HG02763 (cell line): ENCODE measurements at regions not wholly inside any gene's neighbourhood (a gene's known extent, or its start where the extent isn't known, plus 50 kb on each side); places are given as distances from the start of the nearest gene placed in this dataset.
"Not testable (repeated sequence)": the region's sequence is repeated elsewhere in the genome, so short reads cannot be mapped to it uniquely, and the experiment has no call there.

ENCODE experiments used
- ATAC-seq: cut with Tn5 transposase; IDR thresholded peaks from one replicate; pipeline ENCODE4 v1.9.1; 2021; ENCODE audit warnings: mild to moderate bottlenecking, moderate library complexity; ENCODE audit not compliant: unreplicated experiment

DNA sequence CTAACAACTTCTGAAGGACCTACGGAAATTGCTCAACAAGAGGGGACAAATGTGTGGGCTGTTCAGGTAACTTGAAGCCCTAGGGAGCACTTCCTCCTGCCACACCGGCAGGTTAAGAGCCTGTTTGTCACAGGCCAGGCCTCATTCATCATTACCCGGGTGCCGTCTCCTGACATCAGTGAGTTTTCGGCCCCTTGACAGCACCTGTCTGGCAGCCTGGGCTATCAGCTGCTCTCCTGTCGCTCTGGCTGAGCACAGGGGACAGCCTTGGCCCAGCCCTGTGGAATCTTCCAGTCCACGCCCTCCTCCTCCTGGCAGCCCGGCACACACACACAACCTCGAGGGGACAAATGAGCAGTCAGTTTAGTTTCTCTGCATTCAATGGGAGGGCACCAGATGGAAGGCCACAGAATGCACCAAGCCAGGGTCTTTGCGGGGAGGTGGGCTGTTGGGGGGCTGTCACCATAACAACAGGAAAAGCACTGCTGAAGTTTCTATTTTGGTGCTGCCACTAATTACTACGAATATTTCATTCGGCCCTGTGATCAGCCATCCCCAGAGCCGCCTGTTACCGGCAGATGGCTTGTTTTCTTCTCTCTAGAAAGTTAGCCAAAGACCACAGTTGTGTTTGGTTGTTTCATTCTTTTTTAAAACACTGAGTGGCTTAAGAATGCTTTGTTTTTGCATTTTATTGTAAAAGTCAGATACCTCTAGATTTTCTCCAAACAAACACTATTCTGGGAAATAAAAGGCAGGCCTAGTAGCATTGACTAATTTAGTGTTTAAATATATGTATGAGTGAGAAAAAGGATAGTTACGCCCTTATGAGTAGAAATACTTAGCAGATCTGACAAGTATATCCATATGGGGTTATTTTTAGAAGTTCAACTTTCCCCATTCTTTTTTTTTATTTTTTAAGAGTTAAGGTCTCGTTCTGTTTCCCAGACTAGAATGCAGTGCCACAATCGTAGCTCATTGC lies 189.9 kb upstream of the NDUFV2 start:
- peak; percentile 67 for ATAC-seq

DNA sequence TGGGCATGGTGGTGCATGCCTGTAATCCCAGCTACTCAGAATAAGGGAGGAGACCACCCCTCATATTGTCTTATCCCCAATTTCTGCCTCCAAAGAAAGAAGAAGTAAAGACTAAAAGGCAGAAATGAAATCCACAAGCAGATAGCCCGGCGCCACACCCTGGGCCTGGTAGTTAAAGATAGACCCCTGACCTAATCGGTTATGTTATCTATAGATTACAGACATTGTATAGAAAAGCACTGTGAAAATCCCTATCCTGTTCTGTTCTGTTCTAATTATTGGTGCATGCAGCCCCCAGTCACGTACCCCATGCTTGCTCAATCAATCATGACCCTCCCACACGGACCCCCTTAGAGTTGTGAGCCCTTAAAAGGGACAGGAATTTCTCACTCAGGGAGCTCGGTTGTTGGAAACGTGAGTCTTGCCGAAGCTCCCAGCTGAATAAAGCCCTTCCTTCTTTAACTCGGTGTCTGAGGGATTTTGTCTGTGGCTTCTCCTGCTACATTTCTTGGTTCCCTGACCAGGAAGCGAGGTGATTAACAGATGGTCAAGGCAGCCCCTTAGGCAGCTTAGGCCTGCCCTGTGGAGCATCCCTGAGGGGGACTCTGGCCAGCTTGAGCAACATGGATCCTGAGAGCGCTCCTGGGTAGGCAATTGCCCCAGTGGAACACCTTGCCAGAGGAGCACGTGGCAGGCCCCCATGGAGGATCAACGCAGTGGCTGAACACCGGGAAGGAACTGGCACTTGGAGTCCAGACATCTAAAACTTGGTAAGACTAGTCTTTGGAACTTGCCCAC lies 188.7 kb upstream of the NDUFV2 start:
- ATAC-seq, result not testable (repeated sequence)

GRCh38 chr18:8914404-8915264 lies 187.9 kb upstream of the NDUFV2 start:
- not testable (repeated sequence) for ATAC-seq

DNA sequence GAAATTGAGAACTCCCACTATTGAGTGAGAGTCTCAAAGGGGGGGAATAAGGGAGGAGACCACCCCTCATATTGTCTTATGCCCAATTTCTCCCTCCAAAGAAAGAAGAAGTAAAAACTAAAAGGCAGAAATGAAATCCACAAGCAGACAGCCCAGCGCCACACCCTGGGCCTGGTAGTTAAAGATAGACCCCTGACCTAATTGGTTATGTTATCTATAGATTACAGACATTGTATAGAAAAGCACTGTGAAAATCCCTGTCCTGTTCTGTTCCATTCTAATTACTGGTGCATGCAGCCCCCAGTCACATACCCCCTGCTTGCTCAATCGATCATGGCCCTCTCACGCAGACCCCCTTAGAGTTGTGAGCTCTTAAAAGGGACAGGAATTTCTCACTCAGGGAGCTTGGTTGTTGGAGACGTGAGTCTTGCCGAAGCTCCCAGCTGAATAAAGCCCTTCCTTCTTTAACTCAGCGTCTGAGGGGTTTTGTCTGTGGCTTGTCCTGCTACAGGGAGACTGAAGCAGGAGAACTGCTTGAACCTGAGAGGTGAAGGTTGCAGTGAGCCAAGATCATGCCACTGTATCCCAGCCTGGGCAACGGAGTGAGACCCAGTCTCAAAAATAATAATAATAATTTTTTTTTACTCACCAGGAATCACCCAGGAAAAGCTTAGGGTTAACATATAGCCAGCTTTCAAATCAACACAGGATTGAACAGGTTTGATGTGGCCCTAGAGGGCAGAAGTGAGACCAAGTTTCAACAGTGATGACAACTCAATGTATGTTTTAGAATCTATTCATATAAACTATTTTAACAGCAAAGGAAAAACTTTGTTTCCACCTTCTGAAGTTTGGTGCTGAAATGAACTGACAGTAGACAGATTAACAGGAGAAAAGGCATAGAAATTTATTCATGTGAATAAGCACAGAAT lies 181.4 kb upstream of the NDUFV2 start:
- not testable (repeated sequence) for ATAC-seq

GRCh38 chr18:8926464-8926863 lies 176.0 kb upstream of the NDUFV2 start:
- ATAC-seq, result no peak

- ATAC-seq, result no peak
Observed at GRCh38 chr18:8928044-8928443, 174.5 kb upstream of the NDUFV2 start.

- no peak for ATAC-seq
Observed at GRCh38 chr18:8928847-8929780, 173.4 kb upstream of the NDUFV2 start.

- no peak for ATAC-seq
Observed at GRCh38 chr18:8930990-8931616, 171.4 kb upstream of the NDUFV2 start.

GRCh38 chr18:8932866-8933265 lies 169.6 kb upstream of the NDUFV2 start:
- no peak for ATAC-seq

GRCh38 chr18:8933714-8934284 lies 168.7 kb upstream of the NDUFV2 start:
- ATAC-seq, result no peak

DNA sequence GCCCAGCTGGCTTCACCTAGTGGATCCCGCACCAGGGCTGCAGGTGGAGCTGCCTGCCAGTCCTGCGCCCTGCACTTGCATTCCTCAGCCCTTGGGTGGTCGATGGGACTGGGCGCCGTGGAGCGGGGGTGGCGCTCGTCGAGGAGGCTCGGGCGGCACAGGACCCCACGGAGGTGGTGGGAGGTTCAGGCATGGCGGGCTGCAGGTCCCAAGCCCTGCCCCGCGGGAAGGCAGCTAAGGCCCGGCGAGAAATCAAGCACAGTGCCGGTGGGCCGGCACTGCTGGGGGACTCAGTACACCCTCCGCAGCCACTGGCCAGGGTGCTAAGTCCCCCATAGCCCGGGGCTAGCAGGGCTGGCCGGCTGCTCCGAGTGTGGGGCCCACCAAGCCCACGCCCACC lies 167.2 kb upstream of the NDUFV2 start:
- ATAC-seq, result not testable (repeated sequence)

- ATAC-seq, result no peak
Observed at GRCh38 chr18:8936619-8937018, 165.9 kb upstream of the NDUFV2 start.

DNA sequence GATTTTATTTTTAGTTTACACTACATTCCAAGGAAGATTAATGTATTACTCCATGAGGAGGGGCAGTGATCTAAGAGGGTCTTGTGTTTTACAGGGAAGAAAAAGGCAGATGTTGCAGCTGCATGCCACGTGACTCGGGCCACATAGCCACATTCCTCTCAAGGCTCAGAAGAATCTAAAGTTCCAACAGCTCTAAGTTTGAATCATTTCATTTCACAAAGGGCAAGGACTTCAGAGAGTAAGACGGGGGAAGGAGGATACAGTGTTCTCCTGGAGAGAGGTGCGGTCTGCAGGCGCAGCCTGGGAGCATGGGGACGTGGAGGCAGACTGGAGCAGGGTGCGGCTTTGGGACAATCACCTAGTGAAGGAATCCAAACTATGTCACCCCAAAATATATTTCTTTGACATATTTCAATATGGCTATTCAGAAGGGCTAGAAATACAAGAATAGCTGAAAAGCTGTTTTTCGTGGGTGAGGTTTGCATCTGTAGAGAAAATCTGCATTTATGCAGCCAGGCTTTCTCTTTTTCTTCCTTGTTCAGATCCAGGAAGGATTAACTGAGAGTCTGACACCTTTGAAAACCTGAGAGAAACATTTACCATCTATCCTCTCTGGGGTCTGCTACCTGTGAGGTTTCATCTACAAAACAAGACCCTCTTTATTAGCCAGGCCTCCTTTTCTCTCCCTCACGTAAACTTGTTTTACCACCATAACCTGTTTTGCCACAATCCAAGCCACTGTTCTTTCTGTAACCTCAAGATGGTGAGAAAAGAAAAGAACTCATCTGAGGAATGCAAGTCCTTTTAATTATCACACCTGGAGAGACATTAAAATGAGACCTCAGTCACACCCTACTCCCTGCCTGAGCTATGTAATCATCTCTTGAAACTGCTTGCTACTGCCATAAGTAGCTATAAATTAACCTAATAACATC lies 165.1 kb upstream of the NDUFV2 start:
- no peak for ATAC-seq

DNA sequence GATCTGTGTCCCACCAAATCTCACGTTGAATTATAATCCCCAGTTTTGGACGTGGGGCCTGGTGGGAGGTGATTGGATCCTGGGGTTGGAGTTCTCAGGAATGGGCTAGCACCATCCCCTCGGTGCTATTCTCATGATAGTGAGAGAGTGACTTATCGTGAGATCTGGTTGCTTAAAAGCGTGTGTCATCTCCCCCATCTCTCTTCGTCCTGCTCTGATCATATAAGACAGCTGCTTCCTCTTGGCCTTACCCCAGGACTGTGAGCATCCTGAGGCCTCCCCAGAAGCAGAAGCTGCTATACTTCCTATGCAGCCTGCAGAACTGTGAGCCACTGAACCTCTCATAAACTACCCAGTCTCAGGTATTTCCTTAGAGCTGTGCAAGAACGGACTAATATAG lies 163.7 kb upstream of the NDUFV2 start:
- ATAC-seq, result no peak

DNA sequence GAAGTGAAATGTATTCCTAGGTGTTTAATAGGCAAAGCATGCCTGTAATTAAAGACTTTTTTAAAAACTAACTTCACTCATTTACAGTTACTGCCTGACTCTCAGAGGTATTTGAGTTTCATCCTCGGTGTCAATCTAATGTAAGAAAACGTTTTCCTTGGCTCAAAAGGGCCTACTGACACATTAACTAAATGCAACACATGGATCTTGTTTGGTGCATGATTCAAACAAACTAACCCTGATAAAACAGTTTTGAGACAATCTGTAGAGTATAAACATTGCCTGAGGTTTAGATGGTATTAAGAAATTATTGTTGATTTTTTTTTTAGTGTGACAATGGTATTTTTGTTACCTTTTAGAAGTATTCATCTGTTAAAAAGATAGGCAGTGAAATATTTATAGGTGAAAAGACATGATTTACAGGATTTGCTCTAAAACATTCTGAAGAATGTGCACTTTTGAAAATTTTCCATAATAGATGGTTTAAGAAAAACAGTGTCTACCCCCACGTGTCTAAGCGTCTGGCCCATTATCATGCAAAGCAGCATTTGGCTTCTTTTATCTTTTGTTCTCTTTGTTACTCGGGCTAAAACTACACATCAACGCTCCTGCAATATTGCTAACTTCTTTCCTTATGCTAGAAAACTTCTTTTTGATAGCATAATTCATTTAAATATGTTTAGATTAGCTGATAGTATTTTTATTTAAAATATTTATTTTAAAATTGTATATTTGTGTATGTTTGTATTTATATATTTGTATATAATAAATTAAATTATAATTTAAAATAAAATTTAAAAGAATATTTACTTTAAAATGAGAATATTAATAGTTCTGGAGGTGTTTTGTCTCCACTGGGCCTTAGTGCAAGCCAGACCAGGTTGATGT lies 160.2 kb upstream of the NDUFV2 start:
- no peak for ATAC-seq
